B cell (primary cell): ENCODE measurements at regions not wholly inside any gene's neighbourhood (a gene's known extent, or its start where the extent isn't known, plus 50 kb on each side); places are given as distances from the start of the nearest gene placed in this dataset.

ENCODE experiments used
- ATAC-seq: fragments of 200-7000 bp; cut with Tn5 transposase; one replicate; pipeline ENCODE4 v1.10.0; 2021; ENCODE audit warnings: low read depth, mild to moderate bottlenecking, moderate number of reproducible peaks, moderate library complexity
- CTCF ChIA-PET: fragments of 350-600 bp; sonication (Branson Sonifier 250); formaldehyde crosslinking; loops from one replicate; lab custom pipeline; 2021; ENCODE audit warnings: antibody characterized with exemption, inconsistent platforms; lab: Charles Lee
- POLR2A ChIA-PET: fragments of 350-600 bp; sonication (Branson Sonifier 250); formaldehyde crosslinking; loops from one replicate; lab custom pipeline; 2021; ENCODE audit warnings: antibody characterized with exemption; lab: Charles Lee
- DNase-seq: peaks from one replicate; pipeline ENCODE4 v3.0.0; 2013
- H2AFZ ChIP-seq: 2 replicates; pipeline ENCODE4 v1.6.1; 2012; ENCODE audit warnings: mild to moderate bottlenecking, low read depth, low read length; ENCODE audit not compliant: insufficient read depth, poor library complexity, severe bottlenecking
- H3K27ac ChIP-seq, 2 donors: 1 replicate in 1 of 2; 2 replicates in 1 of 2; pipeline ENCODE4 v1.5.1; 2012 to 2013; ENCODE audit warnings: low read length in 2 of 2, mild to moderate bottlenecking in 2 of 2, moderate library complexity in 1 of 2
- H3K27me3 ChIP-seq, 4 experiments: fragments of 200-600 bp in 1 of 4; sonication (generic) in 1 of 4; replicated peaks in 1 of 4; 1 replicate in 2 of 4; 2 replicates in 2 of 4; pipeline versions ENCODE4 v1.6.1 to v1.7.0; 2013 to 2016; ENCODE audit warnings: low read length in 3 of 4, mild to moderate bottlenecking in 2 of 4, mixed read lengths in 1 of 4, moderate library complexity in 1 of 4; ENCODE audit not compliant: insufficient read depth in 4 of 4, control insufficient read depth in 3 of 4; ENCODE audit errors: control extremely low read depth in 1 of 4
- H3K36me3 ChIP-seq, 2 experiments: replicated peaks in 1 of 2; 1 replicate in 1 of 2; 2 replicates in 1 of 2; pipeline versions ENCODE4 v1.6.1 to v1.7.1; 2013; ENCODE audit warnings: low read length in 1 of 2; ENCODE audit not compliant: insufficient read depth in 2 of 2, control insufficient read depth in 1 of 2; ENCODE audit errors: control extremely low read depth in 1 of 2, extremely low read depth in 1 of 2
- H3K4me1 ChIP-seq, 2 donors: fragments of 200-600 bp in 1 of 2; sonication (generic) in 1 of 2; 1 replicate in 1 of 2; 2 replicates in 1 of 2; pipeline versions ENCODE4 v1.5.1 to v1.6.1; 2013 to 2017; ENCODE audit warnings: low read length in 2 of 2; ENCODE audit not compliant: control insufficient read depth in 2 of 2, insufficient read depth in 2 of 2
- H3K4me2 ChIP-seq: replicated peaks from 2 replicates; pipeline ENCODE3; 2012; ENCODE audit warnings: mild to moderate bottlenecking, low read depth, low read length; ENCODE audit not compliant: poor library complexity, severe bottlenecking
- H3K4me3 ChIP-seq, 5 experiments: fragments of 200-600 bp in 1 of 5; sonication (generic) in 1 of 5; 1 replicate in 3 of 5; 2 replicates in 2 of 5; pipeline versions ENCODE4 v1.5.1 to v1.7.0; 2011 to 2016; ENCODE audit warnings: low read length in 4 of 5, mild to moderate bottlenecking in 4 of 5, low read depth in 2 of 5, control low read depth in 1 of 5, moderate library complexity in 1 of 5; ENCODE audit not compliant: insufficient read depth in 1 of 5; ENCODE audit errors: control extremely low read depth in 1 of 5, extremely low read depth in 1 of 5
- H3K79me2 ChIP-seq: fragments of 200-600 bp; sonication (generic); one replicate; pipeline ENCODE4 v1.6.0; 2016; ENCODE audit warnings: low read length; ENCODE audit not compliant: control insufficient read depth, insufficient read depth
- H3K9ac ChIP-seq: fragments of 200-600 bp; sonication (generic); 2 replicates; pipeline ENCODE4 v1.6.1; 2017; ENCODE audit warnings: mild to moderate bottlenecking, low read length, moderate library complexity
- H3K9me3 ChIP-seq, 3 donors: one replicate each; pipeline versions ENCODE4 v1.6.1 to v1.7.1; 2013; ENCODE audit warnings: low read length in 2 of 3; ENCODE audit not compliant: control insufficient read depth in 2 of 3, insufficient read depth in 1 of 3; ENCODE audit errors: control extremely low read depth in 1 of 3
- H4K20me1 ChIP-seq: 2 replicates; pipeline ENCODE4 v1.6.0; 2012; ENCODE audit warnings: mild to moderate bottlenecking, low read length; ENCODE audit not compliant: insufficient read depth, control insufficient read depth, poor library complexity, severe bottlenecking
- H3K27ac Mint-ChIP-seq: one replicate; pipeline ENCODE4 v1.8.0; 2021; ENCODE audit warnings: mixed read lengths
- H3K27me3 Mint-ChIP-seq: one replicate; pipeline ENCODE4 v1.8.0; 2021; ENCODE audit warnings: mixed read lengths
- H3K4me1 Mint-ChIP-seq: one replicate; pipeline ENCODE4 v1.8.0; 2021; ENCODE audit warnings: mixed read lengths
- H3K4me3 Mint-ChIP-seq: one replicate; pipeline ENCODE4 v1.8.0; 2021; ENCODE audit warnings: mixed read lengths
- H3K9me3 Mint-ChIP-seq: one replicate; pipeline ENCODE4 v1.8.0; 2022; ENCODE audit warnings: mixed read lengths; ENCODE audit not compliant: insufficient read depth
- EZH2 ChIP-seq: IDR thresholded peaks from 2 replicates; pipeline ENCODE4 v1.6.1; 2012; ENCODE audit warnings: borderline replicate concordance, low read depth, mild to moderate bottlenecking, moderate library complexity, low read length; ENCODE audit not compliant: insufficient read depth, poor library complexity, severe bottlenecking
- WGBS: methylation state at CpG from one replicate; pipeline ENCODE4 v1.1.5; 2013; ENCODE audit warnings: missing lambda C conversion rate; ENCODE audit not compliant: insufficient coverage; 5-methylcytosine and 5-hydroxymethylcytosine counted together
- intact Hi-C: fragments of 100-400 bp; cut with micrococcal nuclease; formaldehyde crosslinking; loops from one replicate; pipeline ENCODE4 v1.10.0; 2022
- TF ChIP-seq, protein P1 (sequence below): fragments of 200-600 bp; IDR thresholded peaks from one replicate; pipeline ENCODE4 v1.8.0; 2022; ENCODE audit warnings: antibody characterized with exemption, mild to moderate bottlenecking

- ATAC-seq (no peak), DNase-seq (no peak)
- no peaks in the 10 kb centered on the region for H3K4me1 Mint-ChIP-seq
- Histone ChIP-seq H3K27me3 (no peaks in the 10 kb centered on the region), H3K4me2 (no peak overlapping the region), H3K36me3 (no peaks in the 10 kb centered on the region), H3K9me3 (peaks cover 0 to 3% (median 0%) of the 10 kb centered on the region in 3 donors), H4K20me1 (no peaks in the 10 kb centered on the region), H3K4me3 (no peak overlapping the region), H3K27ac (no peak overlapping the region), H2AFZ (no peak overlapping the region), H3K9ac (no peak overlapping the region), H3K79me2 (no peaks in the 10 kb centered on the region), H3K4me1 (no peaks in the 10 kb centered on the region)
- 100% methylated on average over 1 of the region's 1 CpG for WGBS
- ChIA-PET CTCF (no interaction called here), POLR2A (no interaction called here)
- no peaks in the 10 kb centered on the region for H3K9me3 Mint-ChIP-seq
- no peak overlapping the region for H3K27ac Mint-ChIP-seq
- H3K4me3 Mint-ChIP-seq: no peak overlapping the region
- TF ChIP-seq EZH2: no peak
- TF ChIP-seq, protein P1, sequence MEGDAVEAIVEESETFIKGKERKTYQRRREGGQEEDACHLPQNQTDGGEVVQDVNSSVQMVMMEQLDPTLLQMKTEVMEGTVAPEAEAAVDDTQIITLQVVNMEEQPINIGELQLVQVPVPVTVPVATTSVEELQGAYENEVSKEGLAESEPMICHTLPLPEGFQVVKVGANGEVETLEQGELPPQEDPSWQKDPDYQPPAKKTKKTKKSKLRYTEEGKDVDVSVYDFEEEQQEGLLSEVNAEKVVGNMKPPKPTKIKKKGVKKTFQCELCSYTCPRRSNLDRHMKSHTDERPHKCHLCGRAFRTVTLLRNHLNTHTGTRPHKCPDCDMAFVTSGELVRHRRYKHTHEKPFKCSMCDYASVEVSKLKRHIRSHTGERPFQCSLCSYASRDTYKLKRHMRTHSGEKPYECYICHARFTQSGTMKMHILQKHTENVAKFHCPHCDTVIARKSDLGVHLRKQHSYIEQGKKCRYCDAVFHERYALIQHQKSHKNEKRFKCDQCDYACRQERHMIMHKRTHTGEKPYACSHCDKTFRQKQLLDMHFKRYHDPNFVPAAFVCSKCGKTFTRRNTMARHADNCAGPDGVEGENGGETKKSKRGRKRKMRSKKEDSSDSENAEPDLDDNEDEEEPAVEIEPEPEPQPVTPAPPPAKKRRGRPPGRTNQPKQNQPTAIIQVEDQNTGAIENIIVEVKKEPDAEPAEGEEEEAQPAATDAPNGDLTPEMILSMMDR: no peak
- intact Hi-C loops: no loop called here
- no peaks in the 10 kb centered on the region for H3K27me3 Mint-ChIP-seq
Observed at GRCh38 chr4:33111117-33111516, 2390.9 kb downstream of the PCDH7 start.

DNA sequence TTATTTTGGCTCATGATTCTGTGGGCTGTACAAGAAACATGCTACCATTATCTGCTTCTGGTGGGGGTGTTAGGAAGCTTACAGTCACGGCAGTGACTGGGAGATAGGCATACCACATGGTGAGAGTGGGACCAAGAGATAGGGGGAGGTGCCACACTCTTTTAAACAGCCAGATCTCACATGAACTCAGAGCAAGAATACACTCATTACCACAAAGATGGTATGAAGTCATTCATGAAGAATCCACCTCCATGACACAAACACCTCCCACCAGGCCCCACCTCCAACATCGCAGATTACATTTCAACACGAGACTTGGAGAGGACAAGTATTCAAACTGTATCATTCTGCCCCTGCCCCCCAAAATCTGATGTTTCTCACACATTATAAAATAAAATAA lies 2396.7 kb downstream of the PCDH7 start:
- Histone ChIP-seq H3K79me2 (no peaks in the 10 kb centered on the region), H2AFZ (no peak overlapping the region), H3K27me3 (no peaks in the 10 kb centered on the region), H3K9ac (no peak overlapping the region), H3K27ac (no peak overlapping the region), H3K36me3 (no peaks in the 10 kb centered on the region), H3K4me1 (no peaks in the 10 kb centered on the region), H3K4me2 (no peak overlapping the region), H3K4me3 (no peak overlapping the region), H3K9me3 (peaks cover 0 to 6% (median 3%) of the 10 kb centered on the region in 3 donors), H4K20me1 (no peaks in the 10 kb centered on the region)
- H3K4me3 Mint-ChIP-seq: no peak overlapping the region
- ChIA-PET POLR2A (no interaction called here), CTCF (no interaction called here)
- intact Hi-C loops: no loop called here
- TF ChIP-seq EZH2: no peak
- TF ChIP-seq, protein P1: no peak
- H3K27ac Mint-ChIP-seq: no peak overlapping the region
- DNase-seq (no peak), ATAC-seq (no peak)
- no peaks in the 10 kb centered on the region for H3K4me1 Mint-ChIP-seq
- peaks cover 6% of the 10 kb centered on the region for H3K9me3 Mint-ChIP-seq
- WGBS: 80% methylated on average over 2 of the region's 3 CpGs
- no peaks in the 10 kb centered on the region for H3K27me3 Mint-ChIP-seq
